GM21390 (cell line): ENCODE measurements at regions not wholly inside any gene's neighbourhood (a gene's known extent, or its start where the extent isn't known, plus 50 kb on each side); places are given as distances from the start of the nearest gene placed in this dataset.

ENCODE experiments used
- ATAC-seq: cut with Tn5 transposase; IDR thresholded peaks from one replicate; pipeline ENCODE4 v1.9.1; 2021; ENCODE audit not compliant: unreplicated experiment

DNA sequence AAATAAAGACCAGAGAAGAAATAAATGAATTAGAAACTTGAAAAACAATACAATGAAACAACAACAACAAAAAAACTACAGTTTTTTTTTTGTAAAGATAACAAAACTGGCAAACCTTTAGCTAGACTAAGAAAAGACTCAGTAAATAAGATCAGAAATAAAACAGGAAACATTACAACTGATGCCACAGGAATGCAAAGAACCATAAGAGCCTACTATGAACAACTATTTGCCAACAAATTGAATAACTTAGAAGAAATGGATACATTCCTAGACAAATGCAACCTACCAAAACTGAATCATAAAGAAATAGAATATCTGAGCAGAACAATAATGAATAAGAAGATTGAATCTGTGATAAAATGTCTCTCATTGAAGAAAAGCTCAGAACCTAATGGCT, 742.0 kb downstream of the ADGRL2 start:
- no peak for ATAC-seq

DNA sequence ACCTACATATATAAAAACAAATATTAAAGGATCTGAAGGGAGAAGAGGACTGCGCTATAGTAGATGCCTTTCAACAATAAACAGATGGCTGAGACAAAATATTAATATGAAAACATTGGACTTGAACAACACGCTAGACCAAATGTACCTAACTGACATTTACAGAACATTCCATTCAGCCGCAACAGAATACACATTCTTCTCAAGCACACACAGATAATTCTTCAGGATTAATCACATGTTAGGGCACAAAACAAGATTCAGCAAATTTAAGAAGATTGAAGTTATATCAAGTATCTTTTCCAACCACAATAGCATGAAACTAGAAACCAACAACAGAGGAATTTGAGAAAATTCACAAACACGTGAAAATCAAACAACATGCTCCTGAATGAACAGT, 741.4 kb downstream of the ADGRL2 start:
- no peak for ATAC-seq

DNA sequence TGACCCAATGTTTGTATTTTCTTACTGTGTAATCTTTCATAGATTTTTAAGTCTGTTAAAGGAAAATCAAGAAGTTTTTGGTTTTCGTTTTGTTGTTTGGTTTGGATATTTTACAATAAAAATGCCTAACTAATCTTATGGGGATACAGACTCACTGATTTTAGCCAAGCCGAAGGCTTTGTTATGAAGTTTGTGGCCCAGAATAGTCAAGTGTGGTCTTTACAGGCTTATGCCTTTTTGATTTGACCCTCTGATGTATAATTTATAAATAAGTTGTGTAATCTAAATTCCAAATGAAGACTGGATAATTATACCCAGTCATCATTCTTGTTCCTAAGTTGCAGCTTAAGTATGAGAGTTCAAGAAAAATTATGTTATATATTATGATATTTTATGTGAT, 739.3 kb downstream of the ADGRL2 start:
- ATAC-seq: no peak

DNA sequence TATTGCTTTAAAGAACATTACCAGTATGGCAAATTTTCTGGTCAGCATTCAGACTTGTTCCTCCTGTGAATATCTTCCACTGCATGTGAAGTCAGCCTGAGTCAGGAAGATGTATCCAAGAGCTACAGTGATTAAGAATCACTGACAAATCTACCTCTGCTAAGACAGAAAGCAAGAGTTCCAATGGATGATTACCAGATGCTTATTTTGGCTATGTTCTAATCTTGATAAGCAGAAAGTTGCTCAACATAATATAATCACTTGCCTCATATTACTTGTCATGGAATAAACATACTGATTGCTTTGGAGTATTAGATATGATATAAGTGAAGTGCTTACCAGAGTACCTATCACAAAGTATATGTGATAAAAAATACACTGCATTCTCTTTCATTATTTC, 738.1 kb downstream of the ADGRL2 start:
- ATAC-seq: no peak

DNA sequence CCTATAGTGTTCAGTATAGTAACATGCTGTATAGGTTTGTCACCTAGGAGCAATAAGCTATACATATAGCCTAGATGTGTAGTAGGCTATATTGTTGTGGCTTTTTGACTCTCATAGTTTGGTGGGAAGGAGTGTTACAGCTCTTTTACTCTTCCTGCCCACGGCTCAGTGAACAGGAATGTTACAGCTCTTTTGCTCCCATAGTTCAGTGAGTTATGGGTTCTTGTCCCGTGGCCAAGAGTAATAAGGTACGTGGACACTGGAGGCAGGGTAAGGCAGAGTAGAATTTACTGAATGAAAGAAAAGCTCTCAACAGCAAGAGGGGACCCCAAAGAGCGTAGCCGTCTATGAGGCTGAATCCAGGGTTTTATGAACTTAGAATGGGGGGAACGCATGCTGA, 734.3 kb downstream of the ADGRL2 start:
- no peak for ATAC-seq

DNA sequence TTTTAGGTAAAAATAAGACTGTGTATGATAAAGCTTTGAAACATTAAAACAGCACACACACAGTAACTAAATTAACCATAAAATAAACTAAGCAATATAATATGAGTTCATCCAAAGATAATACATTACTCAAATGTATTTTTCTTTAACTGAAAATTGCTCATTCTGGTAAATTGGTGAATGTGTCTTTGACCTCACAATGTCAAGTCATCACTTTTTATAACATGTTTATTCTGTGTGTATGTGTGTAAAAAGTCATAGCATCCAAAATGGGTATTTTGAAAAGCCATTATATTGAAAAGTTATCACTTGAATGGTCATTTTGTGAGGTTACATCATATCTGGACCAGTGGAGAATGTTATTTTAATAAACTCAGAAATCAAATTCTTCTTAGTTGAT, 724.6 kb downstream of the ADGRL2 start:
- no peak for ATAC-seq

DNA sequence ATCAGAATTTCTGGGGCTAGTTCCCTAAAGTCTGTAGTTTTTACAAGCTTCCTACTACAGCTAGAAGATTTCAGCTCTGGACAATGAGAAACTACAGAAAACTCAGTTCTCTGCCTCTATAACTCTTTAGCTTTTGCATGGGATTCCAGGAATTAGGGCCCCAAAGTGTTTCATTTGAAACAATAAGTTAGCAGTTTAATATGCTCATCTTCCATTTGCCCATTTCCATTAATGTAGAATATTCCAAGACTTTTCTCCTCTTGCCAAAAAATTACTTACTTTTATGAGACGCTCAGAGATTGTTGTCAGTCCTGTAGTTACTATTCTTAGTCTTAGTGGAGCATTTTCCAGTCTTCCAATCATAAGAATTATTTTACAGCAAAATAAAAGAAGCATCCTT, 719.9 kb downstream of the ADGRL2 start:
- no peak for ATAC-seq

DNA sequence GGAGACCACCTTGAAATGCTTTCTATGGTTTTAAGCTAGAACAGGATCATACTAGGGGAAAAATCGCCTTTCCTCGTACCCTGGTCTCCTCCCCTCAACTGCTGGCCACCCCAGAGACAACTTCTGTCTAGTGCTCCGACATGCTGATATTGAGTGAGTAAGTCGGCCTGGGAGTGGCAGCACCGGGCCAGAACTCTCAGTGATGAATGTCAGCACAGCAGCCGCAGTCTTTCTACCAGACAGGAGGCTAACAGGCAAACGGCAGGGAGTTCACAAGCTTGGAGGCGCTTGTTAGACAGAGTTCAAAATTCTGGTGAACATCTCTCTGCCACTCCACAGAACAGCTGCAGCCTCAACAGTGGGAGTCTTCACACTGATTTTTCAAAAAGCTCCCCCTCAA, 716.9 kb downstream of the ADGRL2 start:
- no peak for ATAC-seq

DNA sequence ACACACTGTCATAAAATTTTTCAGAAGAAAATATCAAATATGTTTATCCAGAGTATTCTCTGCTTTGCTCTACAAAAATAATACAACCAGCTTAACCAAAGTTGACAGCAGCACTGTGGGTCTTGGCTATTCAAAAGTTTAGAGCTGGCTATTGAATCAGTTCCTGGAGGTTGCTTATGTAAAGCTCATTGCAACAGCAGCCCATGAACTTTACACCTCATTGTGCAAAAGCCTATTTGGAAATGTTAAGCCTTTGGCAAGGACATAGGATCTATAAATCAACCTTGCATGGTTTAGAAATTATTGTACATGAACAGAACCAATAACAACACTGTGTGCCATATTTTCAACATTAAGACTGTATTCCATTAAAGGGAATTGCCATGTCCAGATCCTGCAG, 714.9 kb downstream of the ADGRL2 start:
- no peak for ATAC-seq

DNA sequence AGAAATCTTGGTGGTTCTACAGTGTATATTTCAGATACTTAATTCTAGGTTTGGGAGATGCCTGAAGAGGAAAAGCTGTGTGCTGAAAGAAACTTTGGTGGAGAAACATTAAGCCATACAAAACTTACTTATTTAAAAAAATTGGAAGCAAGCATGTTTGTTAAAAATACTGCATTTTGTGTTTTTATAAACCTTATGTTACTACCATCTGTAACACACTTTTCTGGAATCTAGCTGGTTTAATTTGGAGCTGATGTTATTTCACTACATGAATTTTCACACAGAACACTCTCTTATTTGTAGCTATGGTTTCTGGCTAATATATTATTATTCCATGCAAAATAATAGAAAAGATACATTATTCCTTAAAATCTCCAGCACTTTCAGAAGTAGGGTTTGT, 710.7 kb downstream of the ADGRL2 start:
- ATAC-seq: no peak

DNA sequence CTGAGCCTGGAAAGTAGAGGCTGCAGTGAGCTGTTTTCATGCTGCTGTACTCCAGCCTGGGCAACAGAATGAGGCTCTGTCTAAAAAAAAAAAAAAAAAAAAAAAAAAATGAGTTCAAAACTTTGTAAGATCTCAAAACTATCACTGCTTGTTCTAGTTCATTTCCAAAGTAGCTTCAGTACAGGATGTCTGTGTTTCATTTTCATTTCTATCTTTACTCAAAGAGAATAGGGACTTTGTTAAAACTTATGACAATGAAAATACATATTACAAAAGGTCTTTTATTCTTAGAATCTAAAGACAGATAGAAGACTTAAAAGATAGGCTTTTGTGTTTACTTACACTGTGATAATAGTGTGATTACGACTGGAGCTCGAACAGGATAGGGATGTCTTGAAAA, 709.7 kb downstream of the ADGRL2 start:
- ATAC-seq: no peak

DNA sequence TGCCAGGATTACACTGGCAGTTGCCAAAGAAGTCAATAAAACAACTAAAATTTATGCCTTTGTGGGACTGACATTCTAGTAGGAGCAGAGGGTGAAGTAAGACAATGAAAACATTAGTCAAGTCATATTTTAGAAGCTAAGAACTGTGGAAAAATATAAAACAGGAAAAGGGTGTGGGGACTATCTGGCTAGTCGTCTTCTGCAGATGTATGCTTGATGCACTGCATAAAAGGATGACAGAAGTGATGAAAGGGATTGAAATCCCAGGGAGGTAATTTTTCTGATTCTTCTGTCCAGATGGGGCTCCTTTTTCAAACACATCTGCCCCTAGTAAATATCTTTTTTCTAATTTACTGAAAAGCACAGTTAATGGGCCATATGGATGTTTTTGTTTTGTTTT, 706.3 kb downstream of the ADGRL2 start:
- no peak for ATAC-seq

DNA sequence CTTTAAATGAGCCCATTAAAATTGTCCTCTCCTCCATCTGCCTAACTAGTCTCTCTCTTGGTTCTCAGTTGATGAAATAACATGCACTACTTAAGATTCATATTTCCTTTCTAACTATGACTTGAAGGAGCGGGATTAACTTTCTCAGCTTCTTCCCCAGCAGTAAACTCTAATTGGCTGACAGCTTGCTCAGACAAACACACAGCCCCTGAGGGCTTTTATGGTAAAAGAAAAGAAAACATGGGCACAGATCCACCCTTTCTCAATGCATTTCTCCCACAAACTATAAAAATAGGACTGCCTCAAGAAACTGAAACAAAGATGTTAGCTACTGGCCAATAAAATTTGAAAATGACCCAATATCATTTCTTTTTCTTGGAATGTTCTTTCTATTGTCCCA, 703.1 kb downstream of the ADGRL2 start:
- no peak for ATAC-seq

DNA sequence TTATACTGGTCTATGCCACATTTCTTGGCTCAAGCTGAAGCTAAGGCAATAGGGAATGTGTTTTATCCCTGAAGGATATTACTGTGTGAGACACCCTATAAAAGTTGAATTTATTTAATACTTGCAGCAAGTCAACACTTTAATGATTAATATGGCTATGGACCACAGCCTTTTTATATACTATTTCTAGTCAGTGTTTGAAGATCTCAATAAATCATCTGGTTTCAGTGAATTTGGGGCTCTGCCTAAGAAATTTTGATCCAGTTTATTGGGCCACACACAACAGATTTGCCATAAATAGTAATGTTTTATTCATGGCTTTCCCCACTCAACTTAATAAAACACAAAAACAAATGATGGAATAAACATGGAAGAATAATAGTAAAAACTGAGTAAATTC, 698.3 kb downstream of the ADGRL2 start:
- no peak for ATAC-seq

DNA sequence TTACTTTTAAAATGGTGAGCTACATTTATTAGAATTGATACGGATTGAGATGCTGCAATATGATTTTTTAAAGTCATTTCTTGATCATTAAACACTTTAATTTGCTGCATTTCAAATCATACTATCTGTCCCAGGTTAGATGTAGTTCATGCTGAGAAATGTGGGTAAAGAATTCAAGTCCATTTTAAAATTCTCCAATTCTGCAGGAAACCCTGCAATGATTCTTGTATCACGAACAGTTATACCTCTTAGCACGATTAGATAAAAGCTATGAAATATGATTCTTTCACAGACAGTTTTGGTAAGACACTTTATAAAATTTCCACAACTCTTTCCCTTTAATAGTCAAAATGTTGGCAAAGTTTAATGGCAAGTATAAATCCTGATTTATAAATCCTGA, 693.4 kb downstream of the ADGRL2 start:
- no peak for ATAC-seq

DNA sequence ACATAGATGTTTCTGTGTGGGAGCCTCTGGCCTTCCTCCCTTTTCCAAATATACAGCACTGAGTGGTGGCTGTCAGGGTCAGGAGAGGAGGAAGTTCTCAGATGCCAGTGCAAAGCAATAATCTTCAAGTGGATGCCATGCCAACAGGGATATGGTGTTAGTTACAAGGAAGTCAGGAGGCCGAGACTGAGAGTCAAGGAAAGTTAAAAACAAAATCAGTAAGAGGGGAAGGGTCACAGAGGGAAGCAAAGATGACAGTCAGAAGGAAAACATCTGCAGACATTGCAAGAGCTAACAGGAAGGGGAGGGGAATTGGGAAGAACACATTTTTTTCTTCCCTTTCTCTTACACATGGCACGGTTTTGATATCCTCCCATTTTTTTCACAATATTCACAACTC, 691.4 kb downstream of the ADGRL2 start:
- ATAC-seq: no peak

DNA sequence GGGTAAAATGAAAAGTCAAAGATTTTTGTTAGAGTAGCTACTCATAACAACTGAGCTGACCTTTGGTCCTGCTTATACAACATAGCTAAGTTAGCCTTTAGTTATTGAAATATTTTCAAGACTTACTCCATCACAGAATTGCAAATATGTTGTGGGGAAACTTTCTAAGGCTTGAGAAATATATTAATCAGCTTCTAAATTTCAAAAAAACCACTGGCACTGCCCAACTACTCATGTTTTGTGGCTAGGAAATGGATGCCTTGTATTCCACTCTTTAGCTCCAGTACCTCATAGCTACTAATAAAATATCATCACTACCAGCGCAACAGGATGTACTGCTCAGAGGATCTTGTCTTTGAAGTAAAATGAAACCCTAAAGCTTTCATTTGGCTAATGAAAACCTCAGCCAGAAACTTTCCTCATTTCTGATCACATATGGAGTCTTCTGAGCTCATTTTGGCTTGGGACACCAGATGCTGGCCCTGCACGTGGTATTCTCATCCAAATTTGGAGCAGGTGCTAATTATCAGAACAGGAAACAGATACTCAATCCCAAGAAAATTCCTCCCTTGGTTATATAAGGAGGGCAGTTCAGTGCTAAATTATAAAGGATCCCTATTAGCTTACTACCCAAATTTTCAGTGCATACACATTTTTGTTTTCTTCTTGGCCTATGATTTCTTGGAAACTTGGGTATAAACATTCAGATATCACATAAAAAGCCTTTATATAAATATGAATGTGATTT, 690.7 kb downstream of the ADGRL2 start:
- ATAC-seq: no peak

DNA sequence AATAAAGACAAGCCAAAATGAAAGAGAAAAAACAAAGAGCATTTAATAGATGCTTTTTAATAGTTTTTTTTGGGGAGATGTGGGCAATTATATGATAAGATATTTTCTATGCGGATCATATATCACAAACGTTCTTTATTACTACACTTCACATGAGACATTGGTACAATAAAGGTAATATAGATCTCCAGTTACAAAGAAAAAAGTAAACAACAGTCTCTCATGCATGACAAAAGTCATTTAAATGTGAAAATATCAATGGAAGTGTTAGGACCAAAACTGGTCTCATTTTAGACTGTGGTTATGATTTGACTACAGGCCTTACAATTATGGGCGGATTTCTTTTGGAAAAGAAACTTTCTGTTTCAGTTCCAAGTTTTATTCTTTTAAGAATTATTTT, 687.0 kb downstream of the ADGRL2 start:
- no peak for ATAC-seq

DNA sequence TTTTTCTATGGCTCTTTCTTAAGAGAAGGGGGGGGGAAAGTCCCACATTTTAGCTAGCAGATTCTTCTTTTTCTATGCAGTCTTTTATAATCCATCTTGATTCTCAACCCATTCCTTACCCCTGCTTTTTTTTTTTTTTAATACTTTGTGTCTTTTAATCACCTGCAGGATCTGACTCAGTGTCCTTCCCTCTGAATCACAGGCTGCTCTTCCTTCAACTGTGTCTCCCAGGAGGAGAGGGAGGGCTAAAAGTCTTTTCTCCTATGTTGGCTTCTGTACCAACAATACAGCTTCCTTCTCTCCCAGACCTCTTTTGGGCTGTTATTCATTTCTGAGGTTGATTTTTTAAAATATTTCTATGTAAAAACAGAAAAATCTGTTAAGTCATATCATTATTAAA, 686.2 kb downstream of the ADGRL2 start:
- no peak for ATAC-seq

DNA sequence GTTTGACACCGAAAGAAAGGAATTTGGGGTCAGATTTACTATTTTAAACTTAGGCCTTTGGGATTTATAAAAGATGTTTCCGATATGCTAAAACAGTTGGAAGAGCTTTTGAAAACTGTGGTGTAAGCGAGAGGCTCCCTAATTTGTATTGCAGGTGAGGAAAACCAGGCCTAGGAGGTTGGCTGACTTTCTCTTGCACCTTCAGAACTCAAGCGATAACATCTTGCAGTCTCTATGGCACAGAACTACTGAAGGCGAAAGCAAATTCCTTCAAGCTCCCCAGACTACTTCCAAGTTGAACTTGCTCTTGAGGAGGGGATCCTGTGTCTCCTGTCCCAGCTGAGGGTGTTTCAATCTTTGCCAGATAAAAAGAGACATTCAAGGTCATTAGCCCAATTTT, 685.7 kb downstream of the ADGRL2 start:
- no peak for ATAC-seq

DNA sequence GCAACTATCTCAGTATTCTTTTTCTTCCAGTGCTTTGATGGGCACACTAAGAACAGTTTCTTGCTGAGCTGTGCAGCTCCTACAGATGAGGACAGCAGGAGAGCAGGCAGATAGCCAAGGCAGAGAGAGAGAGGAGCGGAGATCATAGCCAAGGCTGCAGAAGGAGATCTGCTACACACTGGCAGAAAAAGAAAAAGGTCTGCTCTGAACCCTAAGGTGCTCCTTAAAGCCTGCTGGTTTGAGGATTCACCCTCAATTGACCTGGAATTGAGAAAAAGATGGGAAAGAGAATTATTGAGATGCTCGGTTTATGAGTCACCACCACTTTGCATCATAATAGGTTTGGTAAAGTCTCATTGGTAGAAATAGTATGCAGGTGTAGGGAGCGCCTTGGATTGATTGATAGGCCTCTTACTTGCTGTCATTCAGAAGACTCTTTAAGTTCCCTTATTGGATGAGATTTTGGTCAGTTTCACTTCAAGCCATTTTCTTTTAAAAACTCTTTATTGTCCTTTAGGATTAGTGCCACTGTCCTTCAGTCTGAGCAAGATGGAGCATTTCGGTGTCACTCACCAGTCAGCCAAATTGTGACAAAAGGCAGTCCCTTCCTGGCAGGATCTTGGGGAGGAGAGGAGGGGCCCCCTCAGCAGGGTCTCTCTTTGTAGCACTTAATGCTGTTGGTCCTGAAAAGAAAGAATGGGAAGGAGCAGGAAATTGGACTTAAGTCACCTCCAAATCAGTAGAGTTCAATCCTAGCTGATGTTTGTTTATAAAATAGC, 685.0 kb downstream of the ADGRL2 start:
- ATAC-seq: no peak

DNA sequence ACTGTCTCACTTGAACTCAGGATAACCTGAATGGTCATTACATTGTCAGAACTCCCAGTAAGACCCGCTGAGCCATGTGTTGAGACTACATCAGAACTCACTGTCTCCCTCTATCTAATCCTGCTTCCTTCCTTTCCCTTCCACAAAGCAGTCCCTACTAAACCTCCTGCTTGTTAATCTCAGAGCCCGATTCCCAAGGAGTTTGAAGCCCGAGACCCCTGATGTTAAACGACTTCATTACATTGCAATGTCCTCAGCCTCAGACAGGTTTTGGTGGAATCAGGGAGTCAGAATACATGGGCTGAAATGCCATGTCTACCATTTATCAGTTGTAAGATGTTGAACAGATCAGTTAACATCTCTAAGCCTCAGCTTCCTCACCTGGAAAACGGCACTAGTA, 682.4 kb downstream of the ADGRL2 start:
- ATAC-seq: no peak

DNA sequence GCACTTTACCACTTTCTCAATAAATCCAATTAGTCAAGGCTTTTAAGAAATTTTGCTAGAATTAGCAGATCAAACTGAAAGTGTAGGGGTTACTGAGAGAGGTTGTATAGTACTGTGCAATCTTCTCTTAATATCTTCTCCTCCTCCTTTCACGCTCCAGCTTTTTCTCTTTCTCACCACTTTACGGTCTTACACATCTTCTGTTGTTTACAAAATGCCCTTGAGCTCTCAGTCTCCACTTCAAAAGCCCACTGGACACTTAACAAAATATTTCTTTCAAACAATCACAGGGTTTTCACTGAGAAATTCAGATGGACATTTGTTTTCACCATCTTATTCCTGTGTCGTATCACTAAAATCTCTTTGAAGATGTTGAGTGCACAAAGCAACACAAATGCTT, 678.2 kb downstream of the ADGRL2 start:
- ATAC-seq: no peak
